ENCODE measurements at regions not wholly inside any gene's neighbourhood (a gene's known extent, or its start where the extent isn't known, plus 50 kb on each side); places are given as distances from the start of the nearest gene placed in this dataset.

DNA sequence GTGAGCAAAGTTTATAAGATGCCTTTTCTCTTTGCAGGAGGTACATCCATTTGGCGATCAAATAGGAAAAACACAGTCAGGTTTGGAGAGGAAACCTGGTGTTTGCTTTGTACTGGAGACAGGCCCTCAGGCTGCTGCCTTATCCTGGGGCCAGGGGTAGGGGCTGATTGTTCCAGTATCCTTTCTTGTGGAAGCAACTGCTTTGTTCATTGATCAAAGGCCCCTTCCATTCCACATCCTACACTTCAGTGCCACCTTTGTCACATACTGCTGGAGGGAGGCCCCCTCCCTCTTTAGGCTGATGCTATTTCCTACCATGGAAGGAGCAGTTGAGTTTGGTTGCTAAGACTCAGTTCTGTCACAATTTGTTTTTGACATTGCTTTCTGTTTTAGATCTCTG, 778.1 kb downstream of the TLR4 start:
- no peak for TF ChIP-seq PHF8 (IDR thresholded peaks at IDR 0.05; ENCODE audit: borderline replicate concordance, low read depth)
- TF ChIP-seq, protein P1, sequence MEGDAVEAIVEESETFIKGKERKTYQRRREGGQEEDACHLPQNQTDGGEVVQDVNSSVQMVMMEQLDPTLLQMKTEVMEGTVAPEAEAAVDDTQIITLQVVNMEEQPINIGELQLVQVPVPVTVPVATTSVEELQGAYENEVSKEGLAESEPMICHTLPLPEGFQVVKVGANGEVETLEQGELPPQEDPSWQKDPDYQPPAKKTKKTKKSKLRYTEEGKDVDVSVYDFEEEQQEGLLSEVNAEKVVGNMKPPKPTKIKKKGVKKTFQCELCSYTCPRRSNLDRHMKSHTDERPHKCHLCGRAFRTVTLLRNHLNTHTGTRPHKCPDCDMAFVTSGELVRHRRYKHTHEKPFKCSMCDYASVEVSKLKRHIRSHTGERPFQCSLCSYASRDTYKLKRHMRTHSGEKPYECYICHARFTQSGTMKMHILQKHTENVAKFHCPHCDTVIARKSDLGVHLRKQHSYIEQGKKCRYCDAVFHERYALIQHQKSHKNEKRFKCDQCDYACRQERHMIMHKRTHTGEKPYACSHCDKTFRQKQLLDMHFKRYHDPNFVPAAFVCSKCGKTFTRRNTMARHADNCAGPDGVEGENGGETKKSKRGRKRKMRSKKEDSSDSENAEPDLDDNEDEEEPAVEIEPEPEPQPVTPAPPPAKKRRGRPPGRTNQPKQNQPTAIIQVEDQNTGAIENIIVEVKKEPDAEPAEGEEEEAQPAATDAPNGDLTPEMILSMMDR (IDR thresholded peaks at IDR 0.05): no peak
- TF ChIP-seq GATA3 (IDR thresholded peaks at IDR 0.05; ENCODE audit: borderline replicate concordance): no peak
- TF ChIP-seq, protein P2, sequence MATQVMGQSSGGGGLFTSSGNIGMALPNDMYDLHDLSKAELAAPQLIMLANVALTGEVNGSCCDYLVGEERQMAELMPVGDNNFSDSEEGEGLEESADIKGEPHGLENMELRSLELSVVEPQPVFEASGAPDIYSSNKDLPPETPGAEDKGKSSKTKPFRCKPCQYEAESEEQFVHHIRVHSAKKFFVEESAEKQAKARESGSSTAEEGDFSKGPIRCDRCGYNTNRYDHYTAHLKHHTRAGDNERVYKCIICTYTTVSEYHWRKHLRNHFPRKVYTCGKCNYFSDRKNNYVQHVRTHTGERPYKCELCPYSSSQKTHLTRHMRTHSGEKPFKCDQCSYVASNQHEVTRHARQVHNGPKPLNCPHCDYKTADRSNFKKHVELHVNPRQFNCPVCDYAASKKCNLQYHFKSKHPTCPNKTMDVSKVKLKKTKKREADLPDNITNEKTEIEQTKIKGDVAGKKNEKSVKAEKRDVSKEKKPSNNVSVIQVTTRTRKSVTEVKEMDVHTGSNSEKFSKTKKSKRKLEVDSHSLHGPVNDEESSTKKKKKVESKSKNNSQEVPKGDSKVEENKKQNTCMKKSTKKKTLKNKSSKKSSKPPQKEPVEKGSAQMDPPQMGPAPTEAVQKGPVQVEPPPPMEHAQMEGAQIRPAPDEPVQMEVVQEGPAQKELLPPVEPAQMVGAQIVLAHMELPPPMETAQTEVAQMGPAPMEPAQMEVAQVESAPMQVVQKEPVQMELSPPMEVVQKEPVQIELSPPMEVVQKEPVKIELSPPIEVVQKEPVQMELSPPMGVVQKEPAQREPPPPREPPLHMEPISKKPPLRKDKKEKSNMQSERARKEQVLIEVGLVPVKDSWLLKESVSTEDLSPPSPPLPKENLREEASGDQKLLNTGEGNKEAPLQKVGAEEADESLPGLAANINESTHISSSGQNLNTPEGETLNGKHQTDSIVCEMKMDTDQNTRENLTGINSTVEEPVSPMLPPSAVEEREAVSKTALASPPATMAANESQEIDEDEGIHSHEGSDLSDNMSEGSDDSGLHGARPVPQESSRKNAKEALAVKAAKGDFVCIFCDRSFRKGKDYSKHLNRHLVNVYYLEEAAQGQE (IDR thresholded peaks at IDR 0.05): no peak
- no peak for TF ChIP-seq CBX2 (IDR thresholded peaks at IDR 0.05; ENCODE audit: borderline replicate concordance, low read depth)
- TF ChIP-seq, protein P3, sequence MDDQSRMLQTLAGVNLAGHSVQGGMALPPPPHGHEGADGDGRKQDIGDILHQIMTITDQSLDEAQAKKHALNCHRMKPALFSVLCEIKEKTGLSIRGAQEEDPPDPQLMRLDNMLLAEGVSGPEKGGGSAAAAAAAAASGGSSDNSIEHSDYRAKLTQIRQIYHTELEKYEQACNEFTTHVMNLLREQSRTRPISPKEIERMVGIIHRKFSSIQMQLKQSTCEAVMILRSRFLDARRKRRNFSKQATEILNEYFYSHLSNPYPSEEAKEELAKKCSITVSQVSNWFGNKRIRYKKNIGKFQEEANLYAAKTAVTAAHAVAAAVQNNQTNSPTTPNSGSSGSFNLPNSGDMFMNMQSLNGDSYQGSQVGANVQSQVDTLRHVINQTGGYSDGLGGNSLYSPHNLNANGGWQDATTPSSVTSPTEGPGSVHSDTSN (IDR thresholded peaks at IDR 0.05): no peak
- no peak for TF ChIP-seq EHMT2 (IDR thresholded peaks at IDR 0.05; ENCODE audit: low read depth)
- no peak for TF ChIP-seq POLR2A (IDR thresholded peaks at IDR 0.05; ENCODE audit: low read length)
- TF ChIP-seq EP300 (IDR thresholded peaks at IDR 0.05): no peak
- no peak for TF ChIP-seq ZFP36 (IDR thresholded peaks at IDR 0.05; ENCODE audit: borderline replicate concordance, partially characterized antibody)
- TF ChIP-seq RARB (CRISPR knock-in tag; IDR thresholded peaks at IDR 0.05): no peak
- TF ChIP-seq MAFK (IDR thresholded peaks at IDR 0.05; ENCODE audit: partially characterized antibody): no peak

Data from A549 (cell line).